ENCODE measurements at regions not wholly inside any gene's neighbourhood (a gene's known extent, or its start where the extent isn't known, plus 50 kb on each side); places are given as distances from the start of the nearest gene placed in this dataset.

GRCh38 chr20:48025051-48025515 lies 239.8 kb upstream of the SULF2 start:
- H3K4me3 ChIP-seq (replicated peaks in 1 of 3; ENCODE audit: insufficient read depth in 1 of 3, low read depth in 2 of 3, low read length in 3 of 3) = no peak overlapping the region; a peak in 1 of 6 replicates
- FAIRE-seq = no peak
- H3K9me3 ChIP-seq (ENCODE audit: low read length) = no peaks in the 10 kb centered on the region
- no peak overlapping the region for H3K4me2 ChIP-seq (ENCODE audit: low read depth, low read length)
- in situ Hi-C loops (cut with HindIII; ENCODE audit: extremely low pct_ligation_motif_present, low pct_unique_long_range_greater_than_20kb) = no loop called here
- no peak overlapping the region for H2AFZ ChIP-seq (ENCODE audit: low read length)
- H3K79me2 ChIP-seq (ENCODE audit: insufficient read depth, low read length) = no peaks in the 10 kb centered on the region
- DNase-seq (ENCODE audit: low spot score) = no peak
- no peak overlapping the region for H3K27ac ChIP-seq (ENCODE audit: extremely low read length, insufficient read depth, low read length)
- ChIA-PET CTCF (ENCODE audit: low intra/inter-chr PET ratio, low total read pairs) (no interaction called here), POLR2A (no interaction called here)
- H3K36me3 ChIP-seq (replicated peaks in 1 of 2; ENCODE audit: control insufficient read depth in 1 of 2, insufficient read depth in 2 of 2, low read length in 2 of 2) = no peaks in the 10 kb centered on the region
- peak; percentile 91 for ATAC-seq
- H3K27me3 ChIP-seq (ENCODE audit: control insufficient read depth in 1 of 2, insufficient read depth in 2 of 2, low read length in 2 of 2) = peaks cover 1 to 34% of the 10 kb centered on the region in 2 experiments; a peak in 2 of 5 replicates
- no peaks in the 10 kb centered on the region for H3K4me1 ChIP-seq (ENCODE audit: insufficient read depth, low read length)
- H4K20me1 ChIP-seq (ENCODE audit: insufficient read depth, low read length) = no peaks in the 10 kb centered on the region
- BruUV-seq (replicated peaks) = no TSS peak
- H3K9ac ChIP-seq (ENCODE audit: insufficient read depth, low read depth, low read length) = no peak overlapping the region
- WGBS (ENCODE audit: low lambda C conversion rate) = 26% methylated on average over 10 of the region's 13 CpGs
- intact Hi-C loops (cut with micrococcal nuclease; ENCODE audit: unreplicated experiment) = no loop called here
- TF ChIP-seq YEATS2 (CRISPR knock-in tag; IDR thresholded peaks at IDR 0.05; ENCODE audit: borderline replicate concordance) (no peak), ZNF30 (CRISPR knock-in tag; IDR thresholded peaks at IDR 0.05) (no peak), ZNF513 (CRISPR knock-in tag; conservative IDR thresholded peaks at IDR 0.05) (0 out of 2 replicates have a peak, but pooled peaks have one; percentile 49), JDP2 (CRISPR knock-in tag; IDR thresholded peaks at IDR 0.05; ENCODE audit: borderline replicate concordance) (no peak), NCOA5 (CRISPR knock-in tag; IDR thresholded peaks at IDR 0.05) (no peak), BORCS8-MEF2B (CRISPR knock-in tag; IDR thresholded peaks at IDR 0.05) (no peak), ZNF687 (CRISPR knock-in tag; IDR thresholded peaks at IDR 0.05) (peak; percentile 36), ZNF17 (CRISPR knock-in tag; IDR thresholded peaks at IDR 0.05) (no peak), IRF1 (CRISPR knock-in tag; IDR thresholded peaks at IDR 0.05; ENCODE audit: low read depth) (no peak), NFYC (CRISPR knock-in tag; IDR thresholded peaks at IDR 0.05) (no peak), NRL (CRISPR knock-in tag; IDR thresholded peaks at IDR 0.05; ENCODE audit: borderline replicate concordance) (0 out of 2 replicates have a peak, but pooled peaks have one; percentile 32), GATAD2A (CRISPR knock-in tag; IDR thresholded peaks at IDR 0.05) (no peak), ZNF891 (CRISPR knock-in tag; IDR thresholded peaks at IDR 0.05) (peak; percentile 66; the same call in 1 of the 2 replicates), MEIS2 (CRISPR knock-in tag; IDR thresholded peaks at IDR 0.05) (0 out of 2 replicates have a peak, but pooled peaks have one; percentile 23), AGO1 (IDR thresholded peaks at IDR 0.05; ENCODE audit: low read depth, low read length, poor library complexity, severe bottlenecking) (peak; percentile 33), POLR2A (IDR thresholded peaks at IDR 0.05; ENCODE audit: insufficient read depth in 1 of 2, low read depth in 2 of 2, low read length in 2 of 2) (no peak), ZNF512B (CRISPR knock-in tag; IDR thresholded peaks at IDR 0.05; ENCODE audit: borderline replicate concordance) (no peak)
